GM21737 (cell line): ENCODE measurements at regions not wholly inside any gene's neighbourhood (a gene's known extent, or its start where the extent isn't known, plus 50 kb on each side); places are given as distances from the start of the nearest gene placed in this dataset.

ENCODE experiments used
- ATAC-seq: cut with Tn5 transposase; IDR thresholded peaks from one replicate; pipeline ENCODE4 v1.9.1; 2021; ENCODE audit warnings: mild to moderate bottlenecking, moderate library complexity; ENCODE audit not compliant: unreplicated experiment

DNA sequence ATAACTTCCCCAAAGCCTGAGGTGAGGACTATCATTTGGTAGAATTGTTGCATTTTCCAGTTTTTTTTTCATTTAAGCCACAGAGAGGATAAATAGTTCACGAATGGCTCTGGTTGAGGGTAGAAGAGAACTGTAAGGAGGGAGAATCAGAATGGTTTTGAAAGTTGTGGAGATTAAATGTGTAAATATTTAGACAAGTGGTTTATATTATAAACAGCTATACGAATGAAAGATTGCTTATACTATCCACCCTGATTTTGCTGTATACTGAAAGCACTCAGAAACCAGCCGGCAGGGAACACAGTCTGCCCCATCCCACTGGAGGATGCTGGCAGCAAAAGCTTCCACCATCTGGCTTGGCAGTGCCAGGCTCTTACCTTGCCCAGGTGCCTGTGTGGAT, 341.1 kb downstream of the RAPGEF2 start:
- no peak for ATAC-seq

- ATAC-seq, result no peak
Measured at GRCh38 chr4:159444678-159445077, 341.8 kb downstream of the RAPGEF2 start.

- ATAC-seq, result no peak
Measured at GRCh38 chr4:159445692-159446091, 342.8 kb downstream of the RAPGEF2 start.

DNA sequence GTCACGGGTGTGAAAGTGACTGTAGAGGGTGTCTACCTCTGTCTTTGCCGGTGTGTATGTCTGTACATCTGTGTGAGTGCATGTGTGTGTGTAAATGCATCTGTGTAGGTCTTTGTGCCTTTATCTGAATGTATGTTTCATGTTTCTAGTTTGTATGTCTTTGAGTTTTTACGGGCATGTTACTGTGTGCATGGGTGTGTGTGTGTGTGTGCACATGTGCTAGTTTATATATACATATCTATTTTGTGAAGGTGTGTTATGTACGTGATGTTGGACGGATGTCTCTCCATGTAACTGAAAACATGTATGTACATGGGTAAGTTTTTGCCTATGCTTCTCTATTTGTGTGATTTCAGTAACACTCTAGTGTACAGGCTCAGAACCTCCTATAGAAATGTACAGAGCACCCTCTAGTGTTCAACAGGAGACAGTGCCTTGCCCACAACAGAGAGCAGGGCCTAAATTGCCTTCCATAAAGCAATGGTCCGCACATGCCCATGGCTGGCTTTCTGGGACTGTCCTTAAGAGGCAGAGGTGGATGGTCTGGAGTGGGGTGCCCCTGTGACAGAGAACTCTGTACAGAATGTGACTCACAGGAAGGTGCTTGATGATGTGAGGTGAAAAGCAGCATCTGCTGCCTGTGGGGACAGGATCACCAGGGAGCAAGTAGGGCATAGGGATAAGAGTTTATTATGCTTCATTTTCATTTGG, 343.5 kb downstream of the RAPGEF2 start:
- peak; percentile 98 for ATAC-seq

DNA sequence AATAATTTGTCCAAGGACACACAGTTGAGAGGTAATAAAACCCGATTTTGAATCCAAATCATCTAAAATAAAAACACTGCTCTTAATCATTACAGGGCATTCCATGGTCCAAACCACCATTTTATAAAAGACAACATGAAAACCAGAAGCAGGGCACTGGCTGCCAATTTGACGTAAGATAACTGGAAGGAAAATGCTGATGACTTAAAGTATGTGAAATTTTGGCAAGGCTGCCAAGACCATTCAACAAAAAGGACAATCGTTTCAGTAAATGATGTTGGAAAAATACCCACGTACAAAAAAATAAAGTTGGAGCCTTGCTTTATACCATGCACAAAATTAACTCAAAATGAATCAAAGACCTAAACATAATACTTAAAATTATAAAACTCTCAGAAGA, 344.4 kb downstream of the RAPGEF2 start:
- no peak for ATAC-seq

- ATAC-seq, result no peak
Measured at GRCh38 chr4:159451006-159451405, 348.1 kb downstream of the RAPGEF2 start.

- ATAC-seq, result no peak
Measured at GRCh38 chr4:159455675-159456237, 352.9 kb downstream of the RAPGEF2 start.

GRCh38 chr4:159460371-159460770, 357.5 kb downstream of the RAPGEF2 start:
- no peak for ATAC-seq

- ATAC-seq, result no peak
Measured at GRCh38 chr4:159463235-159463634, 360.4 kb downstream of the RAPGEF2 start.

GRCh38 chr4:159464302-159464701, 361.4 kb downstream of the RAPGEF2 start:
- no peak for ATAC-seq

DNA sequence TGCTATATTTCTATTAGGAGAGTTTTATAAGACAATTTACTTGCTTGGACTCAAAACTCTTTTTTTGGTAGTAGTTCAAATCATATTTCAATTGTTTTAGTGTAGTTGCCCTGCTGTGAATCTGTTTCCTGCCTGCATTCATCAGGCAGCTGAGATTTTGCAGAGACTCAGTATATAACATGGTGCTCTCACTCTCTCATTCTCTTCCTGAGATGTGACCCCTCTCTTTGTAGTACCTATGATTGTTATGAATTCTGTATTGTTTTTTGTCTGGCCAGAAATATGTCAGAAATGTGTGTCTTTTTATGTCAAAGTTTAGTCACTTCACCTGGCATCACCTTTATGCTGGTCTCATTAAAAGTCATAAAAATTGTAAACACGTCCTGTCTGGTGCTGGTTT, 374.0 kb downstream of the RAPGEF2 start:
- no peak for ATAC-seq

GRCh38 chr4:159480826-159481225, 377.9 kb downstream of the RAPGEF2 start:
- no peak for ATAC-seq

- ATAC-seq, result no peak
Measured at GRCh38 chr4:159481936-159482335, 379.1 kb downstream of the RAPGEF2 start.

DNA sequence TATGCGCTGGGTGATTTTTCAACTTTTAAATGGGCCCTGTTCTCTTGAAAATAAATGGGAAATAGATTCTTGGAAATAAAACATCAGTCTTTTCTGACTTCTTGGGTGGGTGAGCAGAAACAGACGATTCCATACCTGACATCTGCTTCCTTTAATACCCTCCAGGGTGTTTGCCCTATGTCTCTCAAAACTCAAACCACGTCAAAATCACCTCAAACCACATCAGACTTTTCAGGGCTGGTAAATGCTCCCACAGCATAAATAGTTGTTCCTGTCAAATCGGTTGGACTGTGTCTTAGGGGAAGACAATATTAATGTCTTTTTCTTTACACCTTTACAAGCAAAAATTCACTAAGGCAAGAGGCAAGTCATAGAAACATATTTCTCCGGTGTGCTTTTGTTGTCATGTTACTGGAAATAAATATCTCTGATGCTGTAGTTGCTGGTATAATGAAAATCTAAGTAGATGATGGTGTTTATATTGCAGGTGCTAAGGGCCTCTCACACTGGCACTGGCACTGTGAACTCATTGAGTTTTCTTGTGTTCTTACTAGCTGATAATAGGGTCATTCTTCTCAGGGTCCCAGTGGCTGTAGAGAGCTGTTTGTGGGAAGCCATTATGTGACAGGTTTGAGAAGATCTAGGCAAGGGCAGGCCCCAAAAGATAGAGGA, 380.4 kb downstream of the RAPGEF2 start:
- no peak for ATAC-seq

DNA sequence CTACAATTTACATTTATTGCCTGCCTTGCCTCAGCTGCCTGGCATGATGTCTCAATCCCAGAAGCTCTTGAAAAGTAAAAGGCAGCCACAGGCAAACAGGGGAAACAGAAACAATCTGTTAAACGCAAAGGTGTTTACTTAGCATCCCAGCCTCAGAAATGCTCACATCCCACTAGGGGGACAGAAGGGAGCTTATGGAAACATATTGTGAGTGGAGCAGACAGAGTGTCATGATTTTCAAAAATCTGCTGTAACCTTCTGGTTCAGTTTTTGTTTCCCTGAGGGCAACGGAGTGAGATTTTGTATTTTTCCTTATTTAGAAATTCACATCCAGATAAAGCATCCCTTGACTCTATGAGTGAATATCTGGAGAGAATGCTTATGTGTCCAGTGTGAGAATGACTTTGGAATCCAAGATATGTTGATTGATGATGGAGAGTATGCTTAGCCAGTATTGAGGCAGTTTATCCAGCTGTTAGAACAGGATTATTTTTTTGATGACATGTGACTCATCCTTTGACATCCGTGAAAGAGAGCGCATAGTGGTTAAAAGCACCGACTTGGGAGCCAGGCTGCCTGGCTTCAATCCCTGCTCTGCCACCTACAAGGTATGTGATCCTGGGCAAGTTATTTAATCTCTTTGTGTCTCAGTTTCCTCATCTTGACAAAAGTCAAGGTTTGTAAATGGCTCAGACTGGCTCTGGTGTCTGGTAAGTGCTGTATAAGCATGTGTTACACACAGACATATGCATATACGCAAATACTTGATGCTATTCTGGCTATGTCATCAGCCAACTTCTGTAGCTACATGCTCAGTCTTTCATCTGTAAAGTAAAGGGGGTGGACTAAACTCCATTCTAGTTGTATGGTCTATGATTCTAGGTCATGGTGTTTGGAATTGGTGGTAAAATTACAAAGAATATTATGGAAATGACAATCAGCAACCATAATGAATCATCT, 381.2 kb downstream of the RAPGEF2 start:
- ATAC-seq, result no peak

DNA sequence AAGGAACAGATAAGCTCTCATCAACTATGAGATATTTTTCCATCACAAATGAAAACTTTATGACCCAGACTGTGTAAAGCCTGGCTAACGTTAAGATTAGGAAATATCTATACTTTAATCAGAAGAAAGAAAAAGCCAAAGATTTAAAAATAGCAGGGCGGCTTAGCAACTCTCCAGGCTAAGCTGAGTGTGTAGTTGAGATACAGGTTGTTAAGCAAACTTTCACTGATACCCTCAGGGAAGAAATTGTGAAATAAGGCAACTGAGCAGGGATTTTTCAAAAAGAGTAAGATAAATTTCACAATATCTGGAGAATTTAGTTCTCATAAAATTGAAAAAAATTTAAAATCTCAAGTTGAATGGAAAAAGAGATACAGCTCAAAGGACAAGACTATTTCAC, 382.0 kb downstream of the RAPGEF2 start:
- ATAC-seq, result no peak

- ATAC-seq, result peak; percentile 95
Measured at GRCh38 chr4:159487284-159487747, 384.4 kb downstream of the RAPGEF2 start.

DNA sequence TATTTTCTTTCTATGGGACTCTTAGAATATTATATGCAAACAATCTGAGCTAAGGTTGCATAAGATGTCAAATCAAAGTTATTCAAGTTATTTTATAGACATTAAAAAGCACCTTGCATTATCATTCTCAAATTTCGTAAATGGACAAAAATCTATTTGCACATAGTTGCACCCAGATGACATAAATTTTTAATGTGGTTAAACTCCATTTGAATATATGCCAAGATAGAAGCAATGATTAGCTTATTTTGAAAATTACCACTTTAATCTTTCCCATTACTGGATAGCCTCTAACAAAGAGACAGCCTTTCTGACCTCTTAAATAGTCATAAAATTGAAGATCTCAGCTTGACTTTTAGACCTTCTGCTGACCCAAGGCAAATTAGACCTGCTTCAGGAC, 386.8 kb downstream of the RAPGEF2 start:
- no peak for ATAC-seq

- ATAC-seq, result no peak
Measured at GRCh38 chr4:159495515-159496236, 392.8 kb downstream of the RAPGEF2 start.

DNA sequence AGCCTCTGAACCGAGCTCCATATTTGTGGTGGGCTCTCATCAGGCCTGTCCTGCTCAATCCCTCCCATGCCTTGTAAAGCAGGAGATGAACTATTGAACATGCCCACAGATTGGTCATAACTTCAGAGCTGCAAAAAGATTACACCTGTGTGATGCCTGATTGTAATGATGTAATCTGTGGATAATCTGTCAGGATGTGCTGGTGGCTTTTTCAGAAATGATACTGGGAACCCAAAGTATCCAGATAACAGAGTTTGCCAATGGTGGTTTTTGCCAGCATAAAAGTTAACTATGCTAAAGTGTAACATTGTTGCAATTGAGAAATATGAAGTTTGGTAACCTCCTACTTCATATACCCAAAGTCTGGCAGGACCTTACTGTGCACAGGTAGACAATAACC, 393.4 kb downstream of the RAPGEF2 start:
- no peak for ATAC-seq
